SK-N-SH (cell line): ENCODE measurements at regions not wholly inside any gene's neighbourhood (a gene's known extent, or its start where the extent isn't known, plus 50 kb on each side); places are given as distances from the start of the nearest gene placed in this dataset.
"Not testable (repeated sequence)": the region's sequence is repeated elsewhere in the genome, so short reads cannot be mapped to it uniquely, and the experiment has no call there.

ENCODE experiments used
- CTCF ChIA-PET: fragments of 300-600, 350-600 bp; formaldehyde crosslinking; extraction: SDS; loops from one replicate; lab custom pipeline; 2021; lab: Yijun Ruan, JAX
- POLR2A ChIA-PET: fragments of 350-600 bp; sonication (Branson Sonifier 250); formaldehyde crosslinking; extraction: SDS; loops from one replicate; lab custom pipeline; 2020; ENCODE audit warnings: antibody characterized with exemption, inconsistent platforms; lab: Yijun Ruan, JAX
- DNase-seq: peaks from one replicate; pipeline ENCODE4 v3.0.0; 2012
- H2AFZ ChIP-seq: fragments of 200-600 bp; sonication (generic); 2 replicates; pipeline ENCODE4 v1.8.1; 2016; ENCODE audit warnings: antibody characterized with exemption, mild to moderate bottlenecking, low read depth
- H3F3A ChIP-seq: fragments of 200-600 bp; sonication (generic); replicated peaks from 2 replicates; pipeline ENCODE3; 2016; ENCODE audit warnings: antibody characterized with exemption, mild to moderate bottlenecking; ENCODE audit not compliant: insufficient read depth
- H3K27ac ChIP-seq, 2 experiments: fragments of 200-500 bp in 1 of 2; fragments of 200-600 bp in 1 of 2; sonication (Bioruptor generic) in 1 of 2; sonication (generic), shearing (Covaris generic) in 1 of 2; 2 replicates each; pipeline versions ENCODE4 v1.5.1 to v1.6.1; 2014 to 2016; ENCODE audit warnings: low read depth in 2 of 2, inconsistent platforms in 1 of 2, low read length in 1 of 2, mild to moderate bottlenecking in 1 of 2, mixed read lengths in 1 of 2
- H3K27me3 ChIP-seq: fragments of 200-600 bp; sonication (generic), shearing (Covaris generic); 2 replicates; pipeline ENCODE4 v1.6.1; 2016; ENCODE audit warnings: mixed run types; ENCODE audit not compliant: insufficient read depth
- H3K36me3 ChIP-seq, 2 experiments: fragments of 200-500 bp in 1 of 2; fragments of 200-600 bp in 1 of 2; sonication (Bioruptor generic) in 1 of 2; sonication (generic) in 1 of 2; replicated peaks in 1 of 2; 2 replicates each; pipeline versions ENCODE3 to v1.5.1; 2014 to 2016; ENCODE audit warnings: low read length in 1 of 2, mild to moderate bottlenecking in 1 of 2; ENCODE audit not compliant: insufficient read depth in 2 of 2, control insufficient read depth in 1 of 2
- H3K4me1 ChIP-seq, 2 experiments: fragments of 200-500 bp in 1 of 2; fragments of 200-600 bp in 1 of 2; sonication (Bioruptor generic) in 1 of 2; sonication (generic), shearing (Covaris generic) in 1 of 2; 2 replicates each; pipeline versions ENCODE4 v1.5.1 to v1.6.1; 2014 to 2016; ENCODE audit warnings: low read depth in 1 of 2, low read length in 1 of 2, mixed run types in 1 of 2; ENCODE audit not compliant: insufficient read depth in 2 of 2, control insufficient read depth in 1 of 2
- H3K4me2 ChIP-seq: fragments of 200-600 bp; sonication (generic), shearing (Covaris generic); 2 replicates; pipeline ENCODE4 v1.6.1; 2017; ENCODE audit warnings: mixed run types
- H3K4me3 ChIP-seq, 2 experiments: fragments of 200-500 bp in 1 of 2; fragments of 200-600 bp in 1 of 2; sonication (Bioruptor generic) in 1 of 2; sonication (generic), shearing (Covaris generic) in 1 of 2; 2 replicates each; pipeline versions ENCODE4 v1.5.1 to v1.8.1; 2014 to 2016; ENCODE audit warnings: low read depth in 2 of 2, inconsistent platforms in 1 of 2, low read length in 1 of 2, mild to moderate bottlenecking in 1 of 2, mixed read lengths in 1 of 2, moderate library complexity in 1 of 2
- H3K79me2 ChIP-seq: fragments of 200-600 bp; sonication (generic); 2 replicates; pipeline ENCODE4 v1.8.1; 2017; ENCODE audit warnings: mild to moderate bottlenecking; ENCODE audit not compliant: insufficient read depth
- H3K9ac ChIP-seq: fragments of 200-600 bp; sonication (generic); 2 replicates; pipeline ENCODE4 v1.6.1; 2017; ENCODE audit warnings: mixed run types
- H3K9me2 ChIP-seq: fragments of 200-600 bp; sonication (generic); 2 replicates; pipeline ENCODE4 v1.6.1; 2017; ENCODE audit warnings: mixed run types
- H3K9me3 ChIP-seq: fragments of 200-600 bp; sonication (generic); 2 replicates; pipeline ENCODE4 v1.6.1; 2017; ENCODE audit warnings: mixed run types, mild to moderate bottlenecking, moderate library complexity
- H4K20me1 ChIP-seq: fragments of 200-600 bp; sonication (generic); 2 replicates; pipeline ENCODE4 v1.6.1; 2017; ENCODE audit warnings: mild to moderate bottlenecking, mixed run types; ENCODE audit not compliant: insufficient read depth
- FOXM1 ChIP-seq: IDR thresholded peaks from 2 replicates; pipeline ENCODE4 v1.4.0; 2012; ENCODE audit warnings: low read depth, mild to moderate bottlenecking
- MEF2A ChIP-seq: IDR thresholded peaks from 2 replicates; pipeline ENCODE4 v1.4.0; 2012; ENCODE audit warnings: low read depth, borderline replicate concordance
- NFIC ChIP-seq: IDR thresholded peaks from 2 replicates; pipeline ENCODE4 v1.4.0; 2012; ENCODE audit warnings: borderline replicate concordance
- SIN3A ChIP-seq: IDR thresholded peaks from 2 replicates; pipeline ENCODE4 v1.6.1; 2012; ENCODE audit warnings: low read depth, mild to moderate bottlenecking, low read length, moderate library complexity, borderline replicate concordance
- YY1 ChIP-seq: IDR thresholded peaks from 2 replicates; pipeline ENCODE4 v1.4.0; 2012; ENCODE audit warnings: low read depth, mild to moderate bottlenecking
- WGBS: methylation state at CpG from one replicate; pipeline ENCODE4 v1.1.6; 2017; ENCODE audit warnings: low lambda C conversion rate; 5-methylcytosine and 5-hydroxymethylcytosine counted together
- TF ChIP-seq, protein P1 (sequence below): fragments of 150-350 bp; IDR thresholded peaks from 2 replicates; pipeline ENCODE4 v1.6.1; 2017; ENCODE audit warnings: antibody characterized with exemption, low read length, low read depth, borderline replicate concordance
- TF ChIP-seq, protein P2 (sequence below): fragments of 200-600 bp; sonication (generic); IDR thresholded peaks from 2 replicates; pipeline ENCODE4 v1.6.1; 2017; ENCODE audit warnings: antibody characterized with exemption, mild to moderate bottlenecking, moderate library complexity
- TF ChIP-seq, protein P3 (sequence below): fragments of 150-350 bp; IDR thresholded peaks from 2 replicates; pipeline ENCODE4 v1.6.1; 2016; ENCODE audit warnings: mild to moderate bottlenecking, low read depth, low read length

DNA sequence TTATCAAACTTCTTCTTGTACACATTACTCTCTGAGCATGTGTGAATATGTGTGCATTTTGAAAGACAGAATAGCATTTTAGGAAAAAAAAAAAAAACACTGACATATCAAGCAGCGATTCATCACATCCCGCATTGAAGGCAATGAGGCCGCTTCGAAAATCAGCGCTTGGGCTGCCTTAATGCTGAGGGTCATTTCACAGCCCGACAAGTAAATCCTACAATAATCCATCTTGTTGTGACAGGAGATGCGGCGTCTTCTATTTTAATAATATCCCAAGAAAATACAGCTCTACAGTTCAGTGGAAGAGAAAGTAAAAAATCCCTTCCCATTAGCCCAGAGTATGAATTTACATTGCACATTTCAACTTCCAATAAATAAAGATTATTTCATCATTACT lies 389.2 kb upstream of the GRM7 start:
- Histone ChIP-seq H3K36me3 (no peaks in the 10 kb centered on the region), H3K9me3 (no peaks in the 10 kb centered on the region), H4K20me1 (no peaks in the 10 kb centered on the region), H2AFZ (no peak overlapping the region), H3K27me3 (no peaks in the 10 kb centered on the region), H3K27ac (no peak overlapping the region), H3F3A (no peaks in the 10 kb centered on the region), H3K4me1 (no peaks in the 10 kb centered on the region), H3K4me3 (no peak overlapping the region), H3K9me2 (no peaks in the 10 kb centered on the region), H3K79me2 (no peaks in the 10 kb centered on the region), H3K9ac (no peak overlapping the region), H3K4me2 (no peak overlapping the region)
- POLR2A ChIA-PET: no interaction called here
- no peak for DNase-seq
- 62% methylated on average over 8 of the region's 8 CpGs for WGBS
- TF ChIP-seq MEF2A: no peak
- TF ChIP-seq, protein P1, sequence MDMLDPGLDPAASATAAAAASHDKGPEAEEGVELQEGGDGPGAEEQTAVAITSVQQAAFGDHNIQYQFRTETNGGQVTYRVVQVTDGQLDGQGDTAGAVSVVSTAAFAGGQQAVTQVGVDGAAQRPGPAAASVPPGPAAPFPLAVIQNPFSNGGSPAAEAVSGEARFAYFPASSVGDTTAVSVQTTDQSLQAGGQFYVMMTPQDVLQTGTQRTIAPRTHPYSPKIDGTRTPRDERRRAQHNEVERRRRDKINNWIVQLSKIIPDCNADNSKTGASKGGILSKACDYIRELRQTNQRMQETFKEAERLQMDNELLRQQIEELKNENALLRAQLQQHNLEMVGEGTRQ: no peak
- TF ChIP-seq FOXM1: no peak
- TF ChIP-seq, protein P2, sequence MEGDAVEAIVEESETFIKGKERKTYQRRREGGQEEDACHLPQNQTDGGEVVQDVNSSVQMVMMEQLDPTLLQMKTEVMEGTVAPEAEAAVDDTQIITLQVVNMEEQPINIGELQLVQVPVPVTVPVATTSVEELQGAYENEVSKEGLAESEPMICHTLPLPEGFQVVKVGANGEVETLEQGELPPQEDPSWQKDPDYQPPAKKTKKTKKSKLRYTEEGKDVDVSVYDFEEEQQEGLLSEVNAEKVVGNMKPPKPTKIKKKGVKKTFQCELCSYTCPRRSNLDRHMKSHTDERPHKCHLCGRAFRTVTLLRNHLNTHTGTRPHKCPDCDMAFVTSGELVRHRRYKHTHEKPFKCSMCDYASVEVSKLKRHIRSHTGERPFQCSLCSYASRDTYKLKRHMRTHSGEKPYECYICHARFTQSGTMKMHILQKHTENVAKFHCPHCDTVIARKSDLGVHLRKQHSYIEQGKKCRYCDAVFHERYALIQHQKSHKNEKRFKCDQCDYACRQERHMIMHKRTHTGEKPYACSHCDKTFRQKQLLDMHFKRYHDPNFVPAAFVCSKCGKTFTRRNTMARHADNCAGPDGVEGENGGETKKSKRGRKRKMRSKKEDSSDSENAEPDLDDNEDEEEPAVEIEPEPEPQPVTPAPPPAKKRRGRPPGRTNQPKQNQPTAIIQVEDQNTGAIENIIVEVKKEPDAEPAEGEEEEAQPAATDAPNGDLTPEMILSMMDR: no peak
- no peak for TF ChIP-seq SIN3A
- TF ChIP-seq NFIC: no peak
- no peak for TF ChIP-seq YY1
- TF ChIP-seq, protein P3, sequence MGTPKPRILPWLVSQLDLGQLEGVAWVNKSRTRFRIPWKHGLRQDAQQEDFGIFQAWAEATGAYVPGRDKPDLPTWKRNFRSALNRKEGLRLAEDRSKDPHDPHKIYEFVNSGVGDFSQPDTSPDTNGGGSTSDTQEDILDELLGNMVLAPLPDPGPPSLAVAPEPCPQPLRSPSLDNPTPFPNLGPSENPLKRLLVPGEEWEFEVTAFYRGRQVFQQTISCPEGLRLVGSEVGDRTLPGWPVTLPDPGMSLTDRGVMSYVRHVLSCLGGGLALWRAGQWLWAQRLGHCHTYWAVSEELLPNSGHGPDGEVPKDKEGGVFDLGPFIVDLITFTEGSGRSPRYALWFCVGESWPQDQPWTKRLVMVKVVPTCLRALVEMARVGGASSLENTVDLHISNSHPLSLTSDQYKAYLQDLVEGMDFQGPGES: no peak
- CTCF ChIA-PET: no interaction called here

DNA sequence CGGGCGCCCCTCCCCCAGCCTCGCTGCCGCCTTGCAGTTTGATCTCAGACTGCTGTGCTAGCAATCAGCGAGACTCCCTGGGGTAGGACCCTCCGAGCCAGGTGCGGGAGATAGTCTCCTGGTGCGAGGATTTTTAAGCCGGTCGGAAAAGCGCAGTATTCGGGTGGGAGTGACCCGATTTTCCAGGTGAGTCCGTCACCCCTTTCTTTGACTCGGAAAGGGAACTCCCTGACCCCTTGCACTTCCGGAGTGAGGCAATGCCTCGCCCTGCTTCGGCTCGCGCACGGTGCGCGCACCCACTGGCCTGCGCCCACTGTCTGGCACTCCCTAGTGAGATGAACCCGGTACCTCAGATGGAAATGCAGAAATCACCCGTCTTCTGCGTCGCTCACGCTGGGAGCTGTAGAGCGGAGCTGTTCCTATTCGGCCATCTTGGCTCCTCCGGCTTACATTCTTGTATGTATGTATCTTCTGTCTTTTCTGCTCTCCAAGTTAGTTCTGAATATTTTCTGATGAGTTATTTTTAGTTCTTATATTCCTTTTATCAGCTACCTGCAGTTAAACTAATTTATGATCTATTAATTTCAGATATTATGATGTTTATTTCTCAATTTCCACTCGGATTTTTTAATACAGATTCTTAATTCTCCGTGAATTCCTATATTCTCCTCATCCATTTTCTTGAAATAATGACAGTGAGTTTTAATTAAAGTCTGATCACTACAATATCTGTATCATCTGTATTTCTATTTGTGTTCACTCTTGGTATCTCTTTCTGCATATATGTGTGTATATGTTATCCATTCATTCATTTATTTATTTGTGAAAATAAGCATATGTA lies 370.2 kb upstream of the GRM7 start:
- H2AFZ ChIP-seq, H3F3A ChIP-seq, H4K20me1 ChIP-seq, H3K4me2 ChIP-seq, DNase-seq, H3K9ac ChIP-seq, H3K9me2 ChIP-seq, POLR2A ChIA-PET, H3K4me1 ChIP-seq, H3K36me3 ChIP-seq, H3K9me3 ChIP-seq, CTCF ChIA-PET, H3K27me3 ChIP-seq, H3K79me2 ChIP-seq: not testable (repeated sequence)
- Histone ChIP-seq H3K27ac (peak overlapping the region in 1 of 2 experiments; percentile 50; a peak in 2 of 4 replicates), H3K4me3 (peak overlapping the region in 1 of 2 experiments; percentile 33; a peak in 2 of 4 replicates)
- whole genome bisulfite sequencing: 18% methylated on average over 6 of the region's 34 CpGs
